GM18507 (cell line): ENCODE measurements at regions not wholly inside any gene's neighbourhood (a gene's known extent, or its start where the extent isn't known, plus 50 kb on each side); places are given as distances from the start of the nearest gene placed in this dataset.
"Not testable (repeated sequence)": the region's sequence is repeated elsewhere in the genome, so short reads cannot be mapped to it uniquely, and the experiment has no call there.

Source experiments
- DNase-seq: peaks from one replicate; pipeline ENCODE4 v3.0.0; 2011; ENCODE audit warnings: low read depth; ENCODE audit not compliant: insufficient read length; ENCODE audit errors: extremely low spot score
- FAIRE-seq: peaks from 2 replicates; lab custom pipeline; 2011; peaks lifted over from hg19 to GRCh38; lab: Jason Lieb, UNC

GRCh38 chr20:1801225-1801928, 93.8 kb upstream of the SIRPA start:
- DNase-seq, result no peak
- no peak for FAIRE-seq

GRCh38 chr20:1800777-1801176, 94.4 kb upstream of the SIRPA start:
- FAIRE-seq, result peak; percentile 12
- DNase-seq, result no peak

GRCh38 chr20:1800180-1800579, 95.0 kb upstream of the SIRPA start:
- DNase-seq (no peak), FAIRE-seq (no peak)

GRCh38 chr20:1799746-1800145, 95.5 kb upstream of the SIRPA start:
- not testable (repeated sequence) for FAIRE-seq, DNase-seq

GRCh38 chr20:1798982-1799381, 96.2 kb upstream of the SIRPA start:
- DNase-seq (no peak), FAIRE-seq (no peak)

- DNase-seq (no peak), FAIRE-seq (no peak)
Measured at GRCh38 chr20:1793821-1794220, 101.4 kb upstream of the SIRPA start.

- FAIRE-seq, result no peak
- no peak for DNase-seq
Measured at GRCh38 chr20:1792274-1792673, 102.9 kb upstream of the SIRPA start.

- DNase-seq (no peak), FAIRE-seq (no peak)
Measured at GRCh38 chr20:1790386-1790785, 104.8 kb upstream of the SIRPA start.

- no peak for DNase-seq
- no peak for FAIRE-seq
Measured at GRCh38 chr20:1788044-1788443, 107.2 kb upstream of the SIRPA start.

GRCh38 chr20:1786486-1786885, 108.7 kb upstream of the SIRPA start:
- DNase-seq, result no peak
- no peak for FAIRE-seq

- DNase-seq, result no peak
- FAIRE-seq, result no peak
Measured at GRCh38 chr20:1784586-1784985, 110.6 kb upstream of the SIRPA start.

GRCh38 chr20:1783245-1783644, 112.0 kb upstream of the SIRPA start:
- DNase-seq, result no peak
- no peak for FAIRE-seq

- DNase-seq, result no peak
- no peak for FAIRE-seq
Measured at GRCh38 chr20:1782181-1782580, 113.0 kb upstream of the SIRPA start.

- FAIRE-seq (no peak), DNase-seq (no peak)
Measured at GRCh38 chr20:1779567-1779966, 115.6 kb upstream of the SIRPA start.

- FAIRE-seq, result no peak
- DNase-seq, result no peak
Measured at GRCh38 chr20:1778338-1778737, 116.9 kb upstream of the SIRPA start.

- no peak for FAIRE-seq
- no peak for DNase-seq
Measured at GRCh38 chr20:1777476-1777820, 117.8 kb upstream of the SIRPA start.

- peak; percentile 53 for DNase-seq
- FAIRE-seq, result peak; percentile 88
Measured at GRCh38 chr20:1776681-1777475, 118.3 kb upstream of the SIRPA start.

GRCh38 chr20:1775117-1775516, 117.5 kb upstream of the SIRPG start:
- FAIRE-seq, result no peak
- no peak for DNase-seq

GRCh38 chr20:1774479-1774878, 116.9 kb upstream of the SIRPG start:
- FAIRE-seq (no peak), DNase-seq (no peak)

GRCh38 chr20:1773816-1774215, 116.2 kb upstream of the SIRPG start:
- DNase-seq (no peak), FAIRE-seq (no peak)

GRCh38 chr20:1769491-1769890, 111.9 kb upstream of the SIRPG start:
- FAIRE-seq (no peak), DNase-seq (no peak)
